Pancreas (tissue), 10 donors: ENCODE measurements at regions not wholly inside any gene's neighbourhood (a gene's known extent, or its start where the extent isn't known, plus 50 kb on each side); places are given as distances from the start of the nearest gene placed in this dataset.

Experiments used
- ATAC-seq, 4 donors: fragments of 200-7000 bp; cut with Tn5 transposase; one replicate each; pipeline versions ENCODE4 v1.8.0 to v1.9.1; 2020; ENCODE audit warnings: mild to moderate bottlenecking in 4 of 4, moderate library complexity in 4 of 4
- DNase-seq, 6 donors: peaks; one replicate each; pipeline ENCODE4 v3.0.0-alpha.2; 2020
- FAIRE-seq: peaks from 2 replicates; lab custom pipeline; 2012; peaks lifted over from hg19 to GRCh38; lab: Jason Lieb, UNC
- H3K27ac ChIP-seq, 4 donors: fragments of 200-600 bp; sonication (generic); 1 replicate in 3 of 4; 2 replicates in 1 of 4; pipeline versions ENCODE4 v1.5.0 to v1.8.0; 2020
- H3K27me3 ChIP-seq, 4 donors: fragments of 200-600 bp; one replicate each; pipeline ENCODE4 v1.8.0; 2021
- H3K36me3 ChIP-seq, 3 donors: fragments of 200-600 bp; sonication (generic) in 1 of 3; one replicate each; pipeline versions ENCODE4 v1.5.0 to v1.8.0; 2020 to 2021
- H3K4me1 ChIP-seq, 3 donors: fragments of 200-600 bp; one replicate each; pipeline ENCODE4 v1.8.0; 2021
- H3K4me3 ChIP-seq, 4 donors: fragments of 200-600 bp; sonication (generic) in 2 of 4; one replicate each; pipeline versions ENCODE4 v1.5.0 to v1.8.0; 2020 to 2021
- H3K9me3 ChIP-seq, 4 donors: fragments of 200-600 bp; one replicate each; pipeline ENCODE4 v1.8.0; 2021
- CTCF ChIP-seq, 4 donors: fragments of 200-600 bp; sonication (generic) in 3 of 4; IDR thresholded peaks; one replicate each; pipeline versions ENCODE4 v1.5.0 to v1.8.0; 2021; ENCODE audit warnings: antibody characterized with exemption in 4 of 4
- WGBS, 2 donors: extraction: QIAGEN DNeasy Blood & Tissue Kit; methylation state at CpG; one replicate each; pipeline ENCODE4 v1.1.7; 2013; 5-methylcytosine and 5-hydroxymethylcytosine counted together
- intact Hi-C, 3 donors: fragments of 100-400 bp; cut with DNase I; formaldehyde crosslinking; loops; one replicate each; pipeline versions ENCODE4 v1.11.1 to v1.14.2; 2022
- donor health status: healthy with polysubstance abuse.
- donor health status: DM: no; HTN: no; CAD: no; lungs with moderate emphysema.
- donor health status: DM: no; HTN: no; CAD: no.
- donor health status: control.
- donor health status: control.
- donor health status: Bipolar disorder and iron deficiency.
- donor health status: DM: yes; HTN: yes; CAD: no.
- donor health status: DM: no; HTN: no; CAD: no.
- donor health status: DM: no; HTN: no; CAD: no.
- donor health status: DM: yes; HTN: yes; CAD: no.

- no peak overlapping the region for H3K27ac ChIP-seq
- FAIRE-seq (no peak), ATAC-seq (no peak), DNase-seq (no peak)
- H3K27me3 ChIP-seq = no peaks in the 10 kb centered on the region
- H3K4me1 ChIP-seq = no peaks in the 10 kb centered on the region
- intact Hi-C loops = no loop called here
- TF ChIP-seq CTCF (IDR thresholded peaks at IDR 0.05) = no peak
- 50 to 64% methylated on average over 1 of the region's 1 CpG for WGBS, 2 donors
- no peaks in the 10 kb centered on the region for H3K36me3 ChIP-seq
- no peak overlapping the region for H3K4me3 ChIP-seq
- no peaks in the 10 kb centered on the region for H3K9me3 ChIP-seq
These were observed 182.6 kb upstream of the CXCL12 start for GRCh38 chr10:44567471-44567870.

GRCh38 chr10:44569193-44570091 is 184.5 kb upstream of the CXCL12 start:
- H3K27ac ChIP-seq = no peak overlapping the region
- no peak overlapping the region for H3K4me3 ChIP-seq
- no peaks in the 10 kb centered on the region for H3K4me1 ChIP-seq
- ATAC-seq (peak in 2 of 4 donors; percentile 12 to 20), DNase-seq (no peak), FAIRE-seq (no peak)
- intact Hi-C loops = loop anchor here in 1 of 3 donors (10.0 kb wide), 1 partner anchor 285 kb away; no protein-coding TSS in a partner anchor
- no peaks in the 10 kb centered on the region for H3K9me3 ChIP-seq
- H3K36me3 ChIP-seq = no peaks in the 10 kb centered on the region
- no peaks in the 10 kb centered on the region for H3K27me3 ChIP-seq
- TF ChIP-seq CTCF (IDR thresholded peaks at IDR 0.05) = no peak
- WGBS, 2 donors = 67 to 71% methylated on average over 10 of the region's 10 CpGs

GRCh38 chr10:44571701-44572100 is 186.8 kb upstream of the CXCL12 start:
- Histone ChIP-seq H3K27me3 (no peaks in the 10 kb centered on the region), H3K27ac (no peak overlapping the region), H3K4me3 (no peak overlapping the region), H3K9me3 (no peaks in the 10 kb centered on the region), H3K4me1 (no peaks in the 10 kb centered on the region), H3K36me3 (no peaks in the 10 kb centered on the region)
- TF ChIP-seq CTCF (IDR thresholded peaks at IDR 0.05) = no peak
- no peak for FAIRE-seq
- WGBS, 2 donors = 84 to 87% methylated on average over 6 of the region's 6 CpGs
- intact Hi-C loops = loop anchor here in 1 of 3 donors (10.0 kb wide), 1 partner anchor 283 kb away; no protein-coding TSS in a partner anchor
- ATAC-seq = no peak
- no peak for DNase-seq

GRCh38 chr10:44572146-44572545 is 187.2 kb upstream of the CXCL12 start:
- intact Hi-C loops = loop anchor here in 1 of 3 donors (10.0 kb wide), 1 partner anchor 283 kb away; no protein-coding TSS in a partner anchor
- Histone ChIP-seq H3K4me1 (no peaks in the 10 kb centered on the region), H3K27ac (no peak overlapping the region), H3K4me3 (no peak overlapping the region), H3K36me3 (no peaks in the 10 kb centered on the region), H3K27me3 (no peaks in the 10 kb centered on the region), H3K9me3 (no peaks in the 10 kb centered on the region)
- DNase-seq (no peak), FAIRE-seq (no peak), ATAC-seq (no peak)
- 84 to 90% methylated on average over 6 of the region's 6 CpGs for WGBS, 2 donors
- no peak for TF ChIP-seq CTCF (IDR thresholded peaks at IDR 0.05)

- 66 to 71% methylated on average over 1 of the region's 1 CpG for WGBS, 2 donors
These were observed 188.9 kb upstream of the CXCL12 start for GRCh38 chr10:44573821-44574220.

More at GRCh38 chr10:44573821-44574220, 188.9 kb upstream of the CXCL12 start:
- Histone ChIP-seq H3K4me3 (no peak overlapping the region), H3K27ac (no peak overlapping the region), H3K9me3 (no peaks in the 10 kb centered on the region), H3K27me3 (no peaks in the 10 kb centered on the region), H3K36me3 (no peaks in the 10 kb centered on the region), H3K4me1 (no peaks in the 10 kb centered on the region)
- TF ChIP-seq CTCF (IDR thresholded peaks at IDR 0.05) = no peak
- DNase-seq (no peak), ATAC-seq (no peak), FAIRE-seq (no peak)
- intact Hi-C loops = loop anchor here in 1 of 3 donors (10.0 kb wide), 1 partner anchor 281 kb away; no protein-coding TSS in a partner anchor
